IMR-90 (cell line): ENCODE measurements at regions not wholly inside any gene's neighbourhood (a gene's known extent, or its start where the extent isn't known, plus 50 kb on each side); places are given as distances from the start of the nearest gene placed in this dataset.

Source experiments
- ATAC-seq: fragments of 200-7000 bp; cut with Tn5 transposase; 2 replicates; pipeline ENCODE4 v1.9.1; 2020; ENCODE audit warnings: low read depth, mild to moderate bottlenecking, moderate library complexity
- BruUV-seq: library from RNA; stranded (reverse); fragments of 400-500 nt; replicated peaks from 2 replicates; lab custom pipeline; 2021; lab: Mats Ljungman, UMichigan
- CTCF ChIA-PET: fragments of 300-600 bp; formaldehyde crosslinking; extraction: SDS; loops from one replicate; lab custom pipeline; 2021; ENCODE audit warnings: antibody characterized with exemption; lab: Yijun Ruan, JAX
- POLR2A ChIA-PET: fragments of 300-600 bp; sonication (Branson Sonifier 250); formaldehyde crosslinking; loops from one replicate; lab custom pipeline; 2022; ENCODE audit warnings: antibody characterized with exemption; ENCODE audit not compliant: unreplicated experiment; lab: Charles Lee
- DNase-seq: peaks from one replicate; pipeline ENCODE4 v3.0.0; 2013
- H2AFZ ChIP-seq: replicated peaks from 2 replicates; pipeline ENCODE3; 2013; ENCODE audit warnings: low read length, mild to moderate bottlenecking; ENCODE audit not compliant: poor library complexity
- H2AK5ac ChIP-seq: 2 replicates; pipeline ENCODE4 v1.6.1; 2013; ENCODE audit warnings: low read depth, low read length, inconsistent platforms
- H2AK9ac ChIP-seq: replicated peaks from 2 replicates; pipeline ENCODE3; 2013; ENCODE audit warnings: mild to moderate bottlenecking, low read depth, low read length, moderate library complexity; ENCODE audit not compliant: poor library complexity
- H2BK120ac ChIP-seq: 2 replicates; pipeline ENCODE4 v1.6.1; 2013; ENCODE audit warnings: low read depth, low read length, inconsistent platforms
- H2BK15ac ChIP-seq: 3 replicates; pipeline ENCODE4 v1.6.1; 2013; ENCODE audit warnings: low read depth, low read length, inconsistent platforms
- H2BK20ac ChIP-seq: 2 replicates; pipeline ENCODE4 v1.6.1; 2013; ENCODE audit warnings: low read depth, mild to moderate bottlenecking, inconsistent platforms, low read length, moderate library complexity
- H2BK5ac ChIP-seq: 2 replicates; pipeline ENCODE4 v1.6.1; 2013; ENCODE audit warnings: mild to moderate bottlenecking, low read depth, low read length, inconsistent platforms; ENCODE audit not compliant: poor library complexity, severe bottlenecking
- H3K14ac ChIP-seq: replicated peaks from 2 replicates; pipeline ENCODE4 v1.6.1; 2013; ENCODE audit warnings: low read depth, low read length, inconsistent platforms
- H3K18ac ChIP-seq: 2 replicates; pipeline ENCODE4 v1.6.1; 2013; ENCODE audit warnings: low read depth, low read length, control low read depth
- H3K23ac ChIP-seq: 2 replicates; pipeline ENCODE4 v1.6.1; 2013; ENCODE audit warnings: low read depth, low read length, inconsistent platforms
- H3K27ac ChIP-seq: 2 replicates; pipeline ENCODE4 v1.5.1; 2013; ENCODE audit warnings: mild to moderate bottlenecking, control low read depth, low read length; ENCODE audit not compliant: insufficient read depth
- H3K27me3 ChIP-seq: 2 replicates; pipeline ENCODE4 v1.6.1; 2013; ENCODE audit warnings: low read length; ENCODE audit not compliant: control insufficient read depth, insufficient read depth
- H3K36me3 ChIP-seq: 2 replicates; pipeline ENCODE4 v1.6.1; 2013; ENCODE audit warnings: low read length, mixed read lengths; ENCODE audit not compliant: control insufficient read depth, insufficient read depth
- H3K4ac ChIP-seq: 2 replicates; pipeline ENCODE4 v1.6.1; 2013; ENCODE audit warnings: low read depth, low read length, inconsistent platforms
- H3K4me1 ChIP-seq: 2 replicates; pipeline ENCODE4 v1.6.1; 2013; ENCODE audit warnings: low read length, mixed read lengths; ENCODE audit not compliant: control insufficient read depth, insufficient read depth
- H3K4me2 ChIP-seq: 2 replicates; pipeline ENCODE4 v1.6.1; 2013; ENCODE audit warnings: low read depth, mild to moderate bottlenecking, control low read depth, low read length, moderate library complexity
- H3K4me3 ChIP-seq: 2 replicates; pipeline ENCODE4 v1.5.1; 2013; ENCODE audit warnings: low read depth, mild to moderate bottlenecking, control low read depth, low read length, moderate library complexity; ENCODE audit not compliant: insufficient read depth
- H3K56ac ChIP-seq: 2 replicates; pipeline ENCODE4 v1.6.1; 2013; ENCODE audit warnings: low read length, inconsistent platforms; ENCODE audit not compliant: insufficient read depth; ENCODE audit errors: extremely low read depth
- H3K79me1 ChIP-seq, 2 experiments: 2 replicates each; pipeline ENCODE4 v1.6.1; 2013; ENCODE audit warnings: low read length in 2 of 2, inconsistent platforms in 1 of 2, low read depth in 1 of 2
- H3K9ac ChIP-seq: 2 replicates; pipeline ENCODE4 v1.6.1; 2013; ENCODE audit warnings: low read depth, low read length, control low read depth
- H3K9me1 ChIP-seq: 2 replicates; pipeline ENCODE4 v1.6.1; 2013; ENCODE audit warnings: low read length, inconsistent platforms; ENCODE audit not compliant: insufficient read depth
- H3K9me3 ChIP-seq: 2 replicates; pipeline ENCODE4 v1.6.1; 2013; ENCODE audit warnings: low read length; ENCODE audit not compliant: control insufficient read depth, insufficient read depth
- H4K20me1 ChIP-seq: 2 replicates; pipeline ENCODE4 v1.6.1; 2013; ENCODE audit warnings: low read length, inconsistent platforms; ENCODE audit not compliant: insufficient read depth
- H4K5ac ChIP-seq: 2 replicates; pipeline ENCODE4 v1.6.1; 2013; ENCODE audit warnings: mild to moderate bottlenecking, low read depth, low read length, control low read depth
- H4K8ac ChIP-seq, 2 experiments: 2 replicates each; pipeline ENCODE4 v1.6.1; 2013; ENCODE audit warnings: low read depth in 2 of 2, low read length in 2 of 2, control low read depth in 1 of 2, inconsistent platforms in 1 of 2
- H4K91ac ChIP-seq: 2 replicates; pipeline ENCODE4 v1.6.1; 2013; ENCODE audit warnings: low read depth, low read length, inconsistent platforms; ENCODE audit not compliant: insufficient read depth
- FOS ChIP-seq: fragments of 150-350 bp; IDR thresholded peaks from 2 replicates; pipeline ENCODE4 v1.6.1; 2016; ENCODE audit warnings: low read depth, low read length
- MAFK ChIP-seq: IDR thresholded peaks from 2 replicates; pipeline ENCODE4 v1.6.1; 2012; ENCODE audit warnings: low read depth, low read length, improper control_type of control experiment
- RCOR1 ChIP-seq: IDR thresholded peaks from 2 replicates; pipeline ENCODE4 v1.6.1; 2012; ENCODE audit warnings: mild to moderate bottlenecking, low read length, improper control_type of control experiment; ENCODE audit not compliant: insufficient replicate concordance
- WGBS, 2 experiments: methylation state at CpG; one replicate each; pipeline versions ENCODE4 v1.1.5 to v1.1.7; 2013; ENCODE audit warnings: missing lambda C conversion rate in 2 of 2; ENCODE audit not compliant: insufficient read length in 1 of 2; ENCODE audit errors: extremely low coverage in 2 of 2; 5-methylcytosine and 5-hydroxymethylcytosine counted together
- dilution Hi-C: fragments of 300-500 bp; cut with HindIII; formaldehyde crosslinking; loops from one replicate; pipeline ENCODE4 v1.14.3; 2018; ENCODE audit warnings: low sequenced_read_pairs; ENCODE audit not compliant: unreplicated experiment
- in situ Hi-C: fragments of 300-500 bp; cut with MboI; formaldehyde crosslinking; loops from 3 replicates; pipeline ENCODE4 v1.14.3; 2019; ENCODE audit warnings: low sequenced_read_pairs, inconsistent platforms, mixed read lengths
- intact Hi-C: fragments of 100-400 bp; cut with micrococcal nuclease; formaldehyde crosslinking; loops from 2 replicates; pipeline ENCODE4 v1.10.0; 2022
- TF ChIP-seq, protein P1 (sequence below): fragments of 150-350 bp; IDR thresholded peaks from 2 replicates; pipeline ENCODE4 v1.6.1; 2017; ENCODE audit warnings: mild to moderate bottlenecking, antibody characterized with exemption, low read length, low read depth

DNA sequence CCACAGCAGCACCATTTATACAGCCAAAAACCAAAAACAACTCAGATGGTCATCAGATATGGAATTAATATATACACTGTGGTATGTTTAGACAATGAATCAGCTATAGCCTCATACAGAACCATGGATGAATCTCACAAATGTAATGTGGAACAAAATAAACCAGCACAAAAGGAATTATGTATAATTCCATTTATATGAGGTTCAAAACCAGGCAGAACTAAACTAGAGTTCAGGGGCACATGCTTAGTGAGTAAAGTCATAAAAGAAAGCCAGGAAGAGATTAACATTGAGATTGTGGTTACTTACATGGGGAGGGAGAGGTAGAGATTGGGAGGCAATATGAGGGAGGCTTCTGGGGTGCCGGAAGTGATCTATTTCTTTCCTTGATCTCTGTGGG lies 231.1 kb downstream of the COPRS start:
- POLR2A ChIA-PET, result no interaction called here
- dilution Hi-C loops (no loop called here), in situ Hi-C loops (no loop called here), intact Hi-C loops (loop anchor here (1.0 kb wide), 1 partner anchor 30 kb away; no protein-coding TSS in a partner anchor)
- Histone ChIP-seq H3K4ac (peak overlapping the region; percentile 94), H4K91ac (peak overlapping the region; percentile 77), H3K14ac (no peak overlapping the region; the same call in 1 of the 2 replicates), H4K20me1 (no peaks in the 10 kb centered on the region), H2BK120ac (peak overlapping the region; percentile 96), H3K4me3 (no peak overlapping the region), H3K9me1 (0 out of 2 replicates have a peak, but pooled peaks cover 3% of the 10 kb centered on the region), H3K4me1 (peaks cover 8% of the 10 kb centered on the region), H2AFZ (no peak overlapping the region), H2BK15ac (peak overlapping the region; percentile 73; the same call in 1 of the 3 replicates), H3K36me3 (no peaks in the 10 kb centered on the region), H4K8ac (peak overlapping the region in 1 of 2 experiments; percentile 92; a peak in 3 of 4 replicates), H3K18ac (peak overlapping the region; percentile 89), H3K27ac (peak overlapping the region; percentile 100), H3K4me2 (peak overlapping the region; percentile 61; the same call in 1 of the 2 replicates), H4K5ac (peak overlapping the region; percentile 90), H3K79me1 (0 out of 4 replicates have a peak, but pooled peaks cover 0 to 4% of the 10 kb centered on the region in 2 experiments), H2BK5ac (peak overlapping the region; percentile 100), H2BK20ac (peak overlapping the region; percentile 94), H3K27me3 (no peaks in the 10 kb centered on the region), H2AK5ac (0 out of 2 replicates have a peak overlapping the region, but pooled peaks have one; percentile 78), H3K9me3 (peaks cover 18% of the 10 kb centered on the region), H3K9ac (no peak overlapping the region), H3K56ac (peak overlapping the region; percentile 55; the same call in 1 of the 2 replicates), H3K23ac (peak overlapping the region; percentile 96; the same call in 1 of the 2 replicates), H2AK9ac (no peak overlapping the region)
- TF ChIP-seq FOS (peak; percentile 77), RCOR1 (peak; percentile 46), MAFK (peak; percentile 11; the same call in 1 of the 2 replicates)
- TF ChIP-seq, protein P1, sequence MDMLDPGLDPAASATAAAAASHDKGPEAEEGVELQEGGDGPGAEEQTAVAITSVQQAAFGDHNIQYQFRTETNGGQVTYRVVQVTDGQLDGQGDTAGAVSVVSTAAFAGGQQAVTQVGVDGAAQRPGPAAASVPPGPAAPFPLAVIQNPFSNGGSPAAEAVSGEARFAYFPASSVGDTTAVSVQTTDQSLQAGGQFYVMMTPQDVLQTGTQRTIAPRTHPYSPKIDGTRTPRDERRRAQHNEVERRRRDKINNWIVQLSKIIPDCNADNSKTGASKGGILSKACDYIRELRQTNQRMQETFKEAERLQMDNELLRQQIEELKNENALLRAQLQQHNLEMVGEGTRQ, result no peak
- no TSS peak for BruUV-seq
- DNase-seq, result peak; percentile 95
- ATAC-seq, result peak; percentile 93
- WGBS, 2 experiments, result no CpG with 5 or more reads among the region's 1 CpG
- CTCF ChIA-PET, result no interaction called here
